Sigmoid colon (tissue), 4 donors: ENCODE measurements at regions not wholly inside any gene's neighbourhood (a gene's known extent, or its start where the extent isn't known, plus 50 kb on each side); places are given as distances from the start of the nearest gene placed in this dataset.

ENCODE experiments used
- POLR2A ChIP-seq, 2 donors: fragments of 450-650 bp; IDR thresholded peaks; one replicate each; pipeline ENCODE4 v1.6.1; 2016; ENCODE audit warnings: antibody characterized with exemption in 2 of 2, mild to moderate bottlenecking in 2 of 2, moderate library complexity in 2 of 2
- POLR2AphosphoS5 ChIP-seq, 4 donors: sonication (generic); formaldehyde crosslinking; IDR thresholded peaks; one replicate each; pipeline ENCODE4 v1.6.1; 2017; ENCODE audit warnings: antibody characterized with exemption in 4 of 4
- TF ChIP-seq, protein P1 (sequence below), 4 experiments: fragments of 450-650 bp in 3 of 4; fragments of 200-600 bp in 1 of 4; IDR thresholded peaks; one replicate each; pipeline ENCODE4 v1.5.1; 2016 to 2019; ENCODE audit warnings: antibody characterized with exemption in 4 of 4, mild to moderate bottlenecking in 3 of 4, moderate library complexity in 2 of 4

DNA sequence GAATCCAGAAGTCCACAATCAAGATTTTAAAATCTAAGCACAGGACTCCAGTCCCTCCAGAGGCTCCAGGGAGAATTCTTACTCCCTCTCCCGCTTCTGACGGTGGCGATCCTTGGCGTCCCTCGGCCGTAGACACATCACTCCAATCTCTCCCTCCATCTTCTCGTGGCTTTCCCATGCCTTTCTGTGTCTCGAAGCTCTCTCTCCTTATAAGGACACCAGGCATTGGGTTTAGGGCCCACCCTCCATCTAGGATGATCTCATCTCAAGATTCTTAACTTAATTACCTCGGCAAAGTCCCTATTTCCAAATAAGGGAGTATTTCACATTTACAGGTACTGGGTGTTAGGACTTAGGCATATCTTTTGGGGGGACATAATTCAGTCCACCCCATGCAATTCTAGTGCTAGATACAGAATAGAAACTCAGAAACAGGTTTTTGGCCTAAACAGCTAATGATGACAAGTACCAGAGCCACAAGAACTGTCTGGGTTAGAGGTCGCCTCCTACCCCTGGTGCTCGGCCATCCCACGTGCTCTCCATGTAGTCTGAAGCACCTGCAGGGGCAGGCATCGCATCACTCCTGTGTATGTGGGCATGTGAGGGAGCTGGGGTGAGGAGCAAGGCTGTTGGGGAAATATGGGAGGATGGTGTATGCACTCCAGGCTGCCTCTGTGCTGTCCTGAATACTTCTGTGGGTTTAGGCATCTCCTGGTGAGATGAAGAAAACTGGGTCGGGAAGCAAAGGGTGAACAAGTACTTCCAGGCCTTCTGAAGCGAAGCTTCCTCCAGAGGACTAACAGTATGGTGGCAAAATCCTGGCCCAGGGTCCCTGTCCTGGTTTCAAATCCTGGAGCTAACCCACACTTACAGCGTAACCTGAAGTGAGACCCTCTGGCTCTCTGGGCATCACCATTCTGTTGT, 298.3 kb upstream of the ZMIZ1 start:
- TF ChIP-seq, protein P1, sequence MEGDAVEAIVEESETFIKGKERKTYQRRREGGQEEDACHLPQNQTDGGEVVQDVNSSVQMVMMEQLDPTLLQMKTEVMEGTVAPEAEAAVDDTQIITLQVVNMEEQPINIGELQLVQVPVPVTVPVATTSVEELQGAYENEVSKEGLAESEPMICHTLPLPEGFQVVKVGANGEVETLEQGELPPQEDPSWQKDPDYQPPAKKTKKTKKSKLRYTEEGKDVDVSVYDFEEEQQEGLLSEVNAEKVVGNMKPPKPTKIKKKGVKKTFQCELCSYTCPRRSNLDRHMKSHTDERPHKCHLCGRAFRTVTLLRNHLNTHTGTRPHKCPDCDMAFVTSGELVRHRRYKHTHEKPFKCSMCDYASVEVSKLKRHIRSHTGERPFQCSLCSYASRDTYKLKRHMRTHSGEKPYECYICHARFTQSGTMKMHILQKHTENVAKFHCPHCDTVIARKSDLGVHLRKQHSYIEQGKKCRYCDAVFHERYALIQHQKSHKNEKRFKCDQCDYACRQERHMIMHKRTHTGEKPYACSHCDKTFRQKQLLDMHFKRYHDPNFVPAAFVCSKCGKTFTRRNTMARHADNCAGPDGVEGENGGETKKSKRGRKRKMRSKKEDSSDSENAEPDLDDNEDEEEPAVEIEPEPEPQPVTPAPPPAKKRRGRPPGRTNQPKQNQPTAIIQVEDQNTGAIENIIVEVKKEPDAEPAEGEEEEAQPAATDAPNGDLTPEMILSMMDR (IDR thresholded peaks at IDR 0.05) = no peak
- TF ChIP-seq POLR2A (IDR thresholded peaks at IDR 0.05) (no peak), POLR2AphosphoS5 (IDR thresholded peaks at IDR 0.05) (no peak)
